HCT116 (cell line): ENCODE measurements at regions not wholly inside any gene's neighbourhood (a gene's known extent, or its start where the extent isn't known, plus 50 kb on each side); places are given as distances from the start of the nearest gene placed in this dataset.

Experiments
- POLR2A ChIP-seq: IDR thresholded peaks from 2 replicates; pipeline ENCODE4 v1.7.0; 2011; ENCODE audit warnings: borderline replicate concordance; ENCODE audit not compliant: insufficient read depth, insufficient read length; ENCODE audit errors: extremely low read depth
- TCF7L2 ChIP-seq: IDR thresholded peaks from 2 replicates; pipeline ENCODE4 v1.7.0; 2011; ENCODE audit warnings: borderline replicate concordance, inconsistent platforms; ENCODE audit not compliant: insufficient read depth, insufficient read length; ENCODE audit errors: extremely low read depth
- TF ChIP-seq, protein P1 (sequence below): IDR thresholded peaks from 2 replicates; pipeline ENCODE4 v1.6.1; 2011; ENCODE audit warnings: mild to moderate bottlenecking, low read length, moderate library complexity; ENCODE audit not compliant: insufficient replicate concordance; ENCODE audit errors: extremely low read depth

DNA sequence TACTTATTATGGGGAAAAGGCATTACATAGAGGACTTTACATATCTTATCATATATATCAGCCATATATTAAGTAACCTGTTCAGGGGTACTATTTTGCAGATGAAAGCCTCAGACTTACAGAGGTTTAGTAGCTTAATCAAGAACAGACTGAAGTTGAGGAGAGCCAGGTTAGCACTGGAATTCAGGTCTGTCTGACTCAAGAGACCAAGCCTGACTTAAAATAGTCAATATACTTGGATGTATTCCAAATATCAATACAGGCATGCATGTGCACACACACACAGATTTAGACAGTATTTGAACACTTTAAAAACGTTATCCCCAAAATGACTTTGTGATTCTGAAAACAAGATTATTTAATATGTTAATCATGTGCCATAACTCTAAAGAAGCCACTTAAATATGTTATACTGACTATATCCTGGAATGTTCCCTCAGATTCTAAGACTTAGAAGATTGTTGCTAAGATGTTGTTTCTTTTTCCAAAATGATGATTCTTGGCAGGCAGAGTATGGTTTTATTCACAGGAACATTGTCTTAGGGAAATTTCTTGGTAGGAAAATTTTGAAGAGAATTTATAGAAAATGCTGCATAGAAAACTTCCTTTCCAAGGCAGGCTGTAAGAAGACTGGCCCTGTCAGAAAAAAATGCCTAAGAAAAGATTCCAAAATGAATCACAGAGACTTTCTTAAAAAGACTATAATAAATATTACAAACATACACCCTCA, 61.6 kb downstream of the ADAMTS1 start:
- TF ChIP-seq TCF7L2 = no peak
- TF ChIP-seq, protein P1, sequence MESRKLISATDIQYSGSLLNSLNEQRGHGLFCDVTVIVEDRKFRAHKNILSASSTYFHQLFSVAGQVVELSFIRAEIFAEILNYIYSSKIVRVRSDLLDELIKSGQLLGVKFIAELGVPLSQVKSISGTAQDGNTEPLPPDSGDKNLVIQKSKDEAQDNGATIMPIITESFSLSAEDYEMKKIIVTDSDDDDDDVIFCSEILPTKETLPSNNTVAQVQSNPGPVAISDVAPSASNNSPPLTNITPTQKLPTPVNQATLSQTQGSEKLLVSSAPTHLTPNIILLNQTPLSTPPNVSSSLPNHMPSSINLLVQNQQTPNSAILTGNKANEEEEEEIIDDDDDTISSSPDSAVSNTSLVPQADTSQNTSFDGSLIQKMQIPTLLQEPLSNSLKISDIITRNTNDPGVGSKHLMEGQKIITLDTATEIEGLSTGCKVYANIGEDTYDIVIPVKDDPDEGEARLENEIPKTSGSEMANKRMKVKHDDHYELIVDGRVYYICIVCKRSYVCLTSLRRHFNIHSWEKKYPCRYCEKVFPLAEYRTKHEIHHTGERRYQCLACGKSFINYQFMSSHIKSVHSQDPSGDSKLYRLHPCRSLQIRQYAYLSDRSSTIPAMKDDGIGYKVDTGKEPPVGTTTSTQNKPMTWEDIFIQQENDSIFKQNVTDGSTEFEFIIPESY = no peak
- no peak for TF ChIP-seq POLR2A
